ENCODE measurements at regions not wholly inside any gene's neighbourhood (a gene's known extent, or its start where the extent isn't known, plus 50 kb on each side); places are given as distances from the start of the nearest gene placed in this dataset.

DNA sequence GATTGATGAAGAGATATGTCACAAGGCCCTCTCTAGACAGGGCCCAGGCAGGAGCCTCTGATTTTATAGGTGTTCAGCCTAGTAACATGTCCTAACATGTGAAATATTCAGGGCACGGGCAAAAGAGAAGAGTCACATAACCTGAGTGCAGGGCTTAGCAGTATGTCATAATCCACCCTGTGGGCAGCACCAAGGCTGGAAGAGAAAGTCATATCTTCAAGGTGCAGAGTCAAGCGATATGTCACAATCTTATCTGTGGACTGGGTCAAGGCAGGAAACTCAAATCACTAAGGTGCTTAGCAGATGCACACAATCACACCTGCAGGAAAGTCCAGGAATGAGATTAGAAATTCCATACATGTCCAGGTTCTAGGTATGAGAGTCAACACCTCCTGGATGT lies 51.5 kb upstream of the ZNF728 start:
- H3K27me3 ChIP-seq (ENCODE audit: control insufficient read depth, insufficient read depth, low read length), result no peaks in the 10 kb centered on the region
- no peaks in the 10 kb centered on the region for H3K36me3 ChIP-seq (ENCODE audit: control insufficient read depth, insufficient read depth, low read length)
- peak; percentile 27 for DNase-seq (ENCODE audit: low read depth)
- FAIRE-seq, result no peak
- H3K4me3 ChIP-seq (ENCODE audit: low read depth, low read length), result no peak overlapping the region
- TF ChIP-seq, protein P1, sequence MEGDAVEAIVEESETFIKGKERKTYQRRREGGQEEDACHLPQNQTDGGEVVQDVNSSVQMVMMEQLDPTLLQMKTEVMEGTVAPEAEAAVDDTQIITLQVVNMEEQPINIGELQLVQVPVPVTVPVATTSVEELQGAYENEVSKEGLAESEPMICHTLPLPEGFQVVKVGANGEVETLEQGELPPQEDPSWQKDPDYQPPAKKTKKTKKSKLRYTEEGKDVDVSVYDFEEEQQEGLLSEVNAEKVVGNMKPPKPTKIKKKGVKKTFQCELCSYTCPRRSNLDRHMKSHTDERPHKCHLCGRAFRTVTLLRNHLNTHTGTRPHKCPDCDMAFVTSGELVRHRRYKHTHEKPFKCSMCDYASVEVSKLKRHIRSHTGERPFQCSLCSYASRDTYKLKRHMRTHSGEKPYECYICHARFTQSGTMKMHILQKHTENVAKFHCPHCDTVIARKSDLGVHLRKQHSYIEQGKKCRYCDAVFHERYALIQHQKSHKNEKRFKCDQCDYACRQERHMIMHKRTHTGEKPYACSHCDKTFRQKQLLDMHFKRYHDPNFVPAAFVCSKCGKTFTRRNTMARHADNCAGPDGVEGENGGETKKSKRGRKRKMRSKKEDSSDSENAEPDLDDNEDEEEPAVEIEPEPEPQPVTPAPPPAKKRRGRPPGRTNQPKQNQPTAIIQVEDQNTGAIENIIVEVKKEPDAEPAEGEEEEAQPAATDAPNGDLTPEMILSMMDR (IDR thresholded peaks at IDR 0.05; ENCODE audit: insufficient read depth, low read length, severe bottlenecking), result no peak
